SK-N-SH (cell line): ENCODE measurements at regions not wholly inside any gene's neighbourhood (a gene's known extent, or its start where the extent isn't known, plus 50 kb on each side); places are given as distances from the start of the nearest gene placed in this dataset.

Experiments
- CTCF ChIP-seq: fragments of 200-600 bp; sonication (generic); IDR thresholded peaks from 2 replicates; pipeline ENCODE4 v1.6.1; 2017; ENCODE audit warnings: antibody characterized with exemption, mild to moderate bottlenecking, moderate library complexity
- MAX ChIP-seq: IDR thresholded peaks from 2 replicates; pipeline ENCODE4 v1.4.0; 2012; ENCODE audit warnings: low read depth
- MXI1 ChIP-seq: IDR thresholded peaks from 2 replicates; pipeline ENCODE4 v1.6.1; 2012; ENCODE audit warnings: mild to moderate bottlenecking, low read depth, low read length, improper control_type of control experiment
- POLR2AphosphoS5 ChIP-seq: IDR thresholded peaks from 2 replicates; pipeline ENCODE4 v1.6.1; 2012; ENCODE audit warnings: low read depth, low read length
- RAD21 ChIP-seq: IDR thresholded peaks from 2 replicates; pipeline ENCODE4 v1.6.1; 2012; ENCODE audit warnings: mild to moderate bottlenecking, low read length
- RCOR1 ChIP-seq: fragments of 150-350 bp; IDR thresholded peaks from 2 replicates; pipeline ENCODE4 v1.6.1; 2017; ENCODE audit warnings: antibody characterized with exemption, low read length
- SIN3A ChIP-seq: IDR thresholded peaks from 2 replicates; pipeline ENCODE4 v1.6.1; 2012; ENCODE audit warnings: low read depth, mild to moderate bottlenecking, low read length, moderate library complexity, borderline replicate concordance
- SMC3 ChIP-seq: IDR thresholded peaks from 2 replicates; pipeline ENCODE4 v1.6.1; 2012; ENCODE audit warnings: low read depth, low read length, improper control_type of control experiment
- TAF1 ChIP-seq: IDR thresholded peaks from 2 replicates; pipeline ENCODE4 v1.6.1; 2012; ENCODE audit warnings: low read depth, mild to moderate bottlenecking, low read length, moderate library complexity, borderline replicate concordance
- USF1 ChIP-seq: IDR thresholded peaks from 2 replicates; pipeline ENCODE4 v1.4.0; 2012; ENCODE audit warnings: low read depth, borderline replicate concordance
- YY1 ChIP-seq: IDR thresholded peaks from 2 replicates; pipeline ENCODE4 v1.4.0; 2012; ENCODE audit warnings: low read depth, mild to moderate bottlenecking

- TF ChIP-seq CTCF (no peak), TAF1 (no peak), RAD21 (no peak), SMC3 (no peak), YY1 (no peak), SIN3A (no peak), MAX (no peak), POLR2AphosphoS5 (no peak), USF1 (no peak), RCOR1 (no peak), MXI1 (no peak)
Observed at GRCh38 chr21:37986751-37987399, 70.6 kb upstream of the KCNJ6 start.
